Naive B cell (primary cell): ENCODE measurements at regions not wholly inside any gene's neighbourhood (a gene's known extent, or its start where the extent isn't known, plus 50 kb on each side); places are given as distances from the start of the nearest gene placed in this dataset.
A peak's percentile ranks its signal among the peaks of the same experiment; 100 is the strongest.

Experiments
- ATAC-seq, 2 donors: fragments of 150-1000 bp; cut with Tn5 transposase; 2 replicates each; pipeline ENCODE4 v1.10.0; 2021; ENCODE audit warnings: low read depth in 2 of 2, mild to moderate bottlenecking in 2 of 2, moderate library complexity in 2 of 2
- DNase-seq: peaks from one replicate; pipeline ENCODE4 v3.0.0; 2022
- H3K27ac Mint-ChIP-seq, 6 donors: one replicate each; pipeline ENCODE4 v1.8.0; 2020 to 2022; ENCODE audit warnings: mild to moderate bottlenecking in 6 of 6, mixed read lengths in 6 of 6, moderate library complexity in 5 of 6, inconsistent platforms in 2 of 6
- H3K27me3 Mint-ChIP-seq, 3 donors: one replicate each; pipeline ENCODE4 v1.8.0; 2021 to 2022; ENCODE audit warnings: mixed read lengths in 3 of 3, mild to moderate bottlenecking in 1 of 3
- H3K36me3 Mint-ChIP-seq, 2 donors: one replicate each; pipeline ENCODE4 v1.8.0; 2020 to 2022; ENCODE audit warnings: mixed read lengths in 2 of 2, inconsistent platforms in 1 of 2, mild to moderate bottlenecking in 1 of 2
- H3K4me1 Mint-ChIP-seq, 3 donors: one replicate each; pipeline ENCODE4 v1.8.0; 2020 to 2022; ENCODE audit warnings: mixed read lengths in 3 of 3, inconsistent platforms in 1 of 3, mild to moderate bottlenecking in 1 of 3, moderate library complexity in 1 of 3
- H3K4me3 Mint-ChIP-seq, 8 donors: one replicate each; pipeline ENCODE4 v1.8.0; 2020 to 2022; ENCODE audit warnings: mild to moderate bottlenecking in 8 of 8, mixed read lengths in 8 of 8, moderate library complexity in 8 of 8, inconsistent platforms in 2 of 8
- H3K9me3 Mint-ChIP-seq, 7 donors: one replicate each; pipeline ENCODE4 v1.8.0; 2020 to 2022; ENCODE audit warnings: mixed read lengths in 7 of 7, mild to moderate bottlenecking in 5 of 7, inconsistent platforms in 2 of 7, moderate library complexity in 1 of 7

- peaks cover 0 to 9% (median 5%) of the 10 kb centered on the region in 7 donors for H3K9me3 Mint-ChIP-seq
- no peaks in the 10 kb centered on the region for H3K4me1 Mint-ChIP-seq
- no peak for ATAC-seq
- H3K27me3 Mint-ChIP-seq: no peaks in the 10 kb centered on the region
- H3K36me3 Mint-ChIP-seq: no peaks in the 10 kb centered on the region
- no peak for DNase-seq
- no peak overlapping the region for H3K4me3 Mint-ChIP-seq
- no peak overlapping the region for H3K27ac Mint-ChIP-seq
Observed at GRCh38 chr14:29111554-29111953, 345.0 kb downstream of the FOXG1 start.

DNA sequence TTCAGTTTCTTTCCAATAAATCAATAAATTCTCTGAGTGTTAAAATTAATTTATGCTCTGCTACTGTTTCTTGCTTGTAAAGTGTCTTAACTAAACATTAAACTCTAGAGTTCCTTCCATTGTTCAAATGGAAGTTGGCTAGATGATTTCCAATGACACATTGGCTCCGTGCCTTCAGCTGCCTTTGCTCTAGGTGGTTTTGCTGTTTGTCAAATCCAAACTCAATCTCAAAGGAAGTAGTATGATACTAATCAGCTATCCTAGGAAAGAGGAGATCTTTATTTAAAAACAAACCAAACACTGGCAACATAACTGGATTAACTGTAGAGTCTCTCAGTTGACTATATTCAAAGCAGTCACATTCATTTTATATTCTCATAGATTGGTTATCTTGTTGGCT is 356.4 kb downstream of the FOXG1 start:
- ATAC-seq (no peak), DNase-seq (no peak)
- Mint-ChIP-seq H3K4me1 (no peaks in the 10 kb centered on the region), H3K27me3 (no peaks in the 10 kb centered on the region), H3K36me3 (peaks cover 0 to 7% of the 10 kb centered on the region in 2 donors), H3K9me3 (peaks cover 3 to 17% (median 5%) of the 10 kb centered on the region in 7 donors), H3K27ac (no peak overlapping the region), H3K4me3 (no peak overlapping the region)

DNA sequence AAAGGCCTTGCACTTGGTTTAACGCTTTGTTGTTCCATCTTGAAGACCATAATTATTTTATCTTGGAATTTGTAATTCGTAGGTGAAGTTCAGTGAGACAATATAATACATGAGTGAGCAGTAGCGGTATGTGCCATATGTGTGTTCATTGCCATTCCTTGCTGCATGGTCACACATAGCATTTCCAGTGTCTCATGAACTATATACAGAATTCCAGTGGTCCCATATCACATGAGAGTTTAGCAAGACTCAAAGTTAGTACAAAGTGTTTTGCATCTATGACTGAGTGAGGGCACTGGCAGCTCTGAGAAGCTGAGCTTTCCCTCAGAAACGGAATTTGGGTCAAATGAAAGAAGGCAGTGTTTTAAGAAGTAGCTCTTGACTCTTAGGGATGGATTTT is 359.8 kb downstream of the FOXG1 start:
- no peak for ATAC-seq
- Mint-ChIP-seq H3K9me3 (peaks cover 0 to 7% (median 2%) of the 10 kb centered on the region in 7 donors), H3K27ac (no peak overlapping the region)

DNA sequence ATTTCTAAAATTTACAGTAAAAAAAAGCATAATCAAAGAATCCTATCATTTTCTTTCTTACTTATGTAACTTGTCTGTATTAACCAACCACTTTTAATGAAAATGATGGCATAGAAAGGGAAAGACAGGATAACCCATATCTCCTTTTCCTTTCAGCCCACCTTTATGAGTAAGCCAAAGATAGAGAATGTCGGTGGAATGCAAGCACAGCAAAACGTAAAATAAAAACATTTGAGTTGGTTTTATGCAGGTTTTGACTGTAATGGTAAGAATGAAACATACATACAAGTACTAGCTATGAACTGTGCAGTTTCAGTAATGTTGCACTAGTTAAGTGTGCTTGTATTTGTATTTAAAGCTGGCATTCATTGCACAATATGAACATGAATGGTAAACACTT is 360.3 kb downstream of the FOXG1 start:
- H3K9me3 Mint-ChIP-seq: peaks cover 0 to 4% (median 0%) of the 10 kb centered on the region in 7 donors
- no peaks in the 10 kb centered on the region for H3K36me3 Mint-ChIP-seq
- H3K27me3 Mint-ChIP-seq: no peaks in the 10 kb centered on the region
- no peak overlapping the region for H3K4me3 Mint-ChIP-seq
- ATAC-seq (no peak), DNase-seq (no peak)
- no peaks in the 10 kb centered on the region for H3K4me1 Mint-ChIP-seq
- no peak overlapping the region for H3K27ac Mint-ChIP-seq

More for the DNA sequence above, 359.8 kb downstream of the FOXG1 start:
- no peaks in the 10 kb centered on the region for H3K4me1 Mint-ChIP-seq
- no peak overlapping the region for H3K4me3 Mint-ChIP-seq
- DNase-seq: no peak
- no peaks in the 10 kb centered on the region for H3K36me3 Mint-ChIP-seq
- H3K27me3 Mint-ChIP-seq: no peaks in the 10 kb centered on the region

GRCh38 chr14:29140016-29140415 is 373.4 kb downstream of the FOXG1 start:
- ATAC-seq: no peak
- H3K36me3 Mint-ChIP-seq: no peaks in the 10 kb centered on the region
- no peak for DNase-seq
- no peak overlapping the region for H3K27ac Mint-ChIP-seq
- H3K9me3 Mint-ChIP-seq: peaks cover 0 to 6% (median 0%) of the 10 kb centered on the region in 7 donors
- no peaks in the 10 kb centered on the region for H3K4me1 Mint-ChIP-seq
- no peaks in the 10 kb centered on the region for H3K27me3 Mint-ChIP-seq
- no peak overlapping the region for H3K4me3 Mint-ChIP-seq

- no peaks in the 10 kb centered on the region for H3K36me3 Mint-ChIP-seq
- no peaks in the 10 kb centered on the region for H3K9me3 Mint-ChIP-seq
- no peak for ATAC-seq
Observed at GRCh38 chr14:29144621-29145020, 378.0 kb downstream of the FOXG1 start.

GRCh38 chr14:29148221-29148620 is 381.6 kb downstream of the FOXG1 start:
- ATAC-seq (no peak), DNase-seq (no peak)
- Mint-ChIP-seq H3K4me1 (no peaks in the 10 kb centered on the region), H3K27ac (no peak overlapping the region), H3K9me3 (peaks cover 0 to 7% (median 5%) of the 10 kb centered on the region in 7 donors), H3K36me3 (no peaks in the 10 kb centered on the region), H3K27me3 (no peaks in the 10 kb centered on the region), H3K4me3 (no peak overlapping the region)

More at GRCh38 chr14:29144621-29145020, 378.0 kb downstream of the FOXG1 start:
- no peak for DNase-seq
- H3K4me1 Mint-ChIP-seq: no peaks in the 10 kb centered on the region
- H3K4me3 Mint-ChIP-seq: no peak overlapping the region
- H3K27me3 Mint-ChIP-seq: no peaks in the 10 kb centered on the region
- H3K27ac Mint-ChIP-seq: no peak overlapping the region

GRCh38 chr14:29149798-29150197 is 383.2 kb downstream of the FOXG1 start:
- H3K4me3 Mint-ChIP-seq: no peak overlapping the region
- no peaks in the 10 kb centered on the region for H3K27me3 Mint-ChIP-seq
- no peaks in the 10 kb centered on the region for H3K36me3 Mint-ChIP-seq
- ATAC-seq (no peak), DNase-seq (no peak)
- H3K4me1 Mint-ChIP-seq: no peaks in the 10 kb centered on the region
- no peak overlapping the region for H3K27ac Mint-ChIP-seq
- peaks cover 0 to 10% (median 5%) of the 10 kb centered on the region in 7 donors for H3K9me3 Mint-ChIP-seq

- ATAC-seq (no peak), DNase-seq (no peak)
- no peak overlapping the region for H3K4me3 Mint-ChIP-seq
- H3K36me3 Mint-ChIP-seq: no peaks in the 10 kb centered on the region
- no peaks in the 10 kb centered on the region for H3K27me3 Mint-ChIP-seq
- H3K9me3 Mint-ChIP-seq: peaks cover 0 to 10% (median 5%) of the 10 kb centered on the region in 7 donors
- H3K4me1 Mint-ChIP-seq: no peaks in the 10 kb centered on the region
- H3K27ac Mint-ChIP-seq: no peak overlapping the region
Observed at GRCh38 chr14:29150659-29151058, 384.1 kb downstream of the FOXG1 start.

GRCh38 chr14:29156096-29156495 is 389.5 kb downstream of the FOXG1 start:
- peak overlapping the region in 1 of 6 donors; percentile 61 for H3K27ac Mint-ChIP-seq
- no peaks in the 10 kb centered on the region for H3K27me3 Mint-ChIP-seq
- no peaks in the 10 kb centered on the region for H3K36me3 Mint-ChIP-seq
- DNase-seq (no peak), ATAC-seq (no peak)
- H3K4me3 Mint-ChIP-seq: no peak overlapping the region
- peaks cover 0 to 15% (median 4%) of the 10 kb centered on the region in 7 donors for H3K9me3 Mint-ChIP-seq
- no peaks in the 10 kb centered on the region for H3K4me1 Mint-ChIP-seq

- no peak for ATAC-seq
- Mint-ChIP-seq H3K4me3 (no peak overlapping the region), H3K27me3 (no peaks in the 10 kb centered on the region), H3K36me3 (no peaks in the 10 kb centered on the region), H3K9me3 (peaks cover 0 to 3% (median 0%) of the 10 kb centered on the region in 7 donors), H3K27ac (no peak overlapping the region), H3K4me1 (no peaks in the 10 kb centered on the region)
- no peak for DNase-seq
Observed at GRCh38 chr14:29161593-29161992, 395.0 kb downstream of the FOXG1 start.

GRCh38 chr14:29163109-29163508 is 396.5 kb downstream of the FOXG1 start:
- ATAC-seq: no peak
- H3K4me1 Mint-ChIP-seq: no peaks in the 10 kb centered on the region
- H3K27ac Mint-ChIP-seq: no peak overlapping the region
- no peaks in the 10 kb centered on the region for H3K27me3 Mint-ChIP-seq
- peaks cover 0 to 3% (median 0%) of the 10 kb centered on the region in 7 donors for H3K9me3 Mint-ChIP-seq
- no peak for DNase-seq
- H3K36me3 Mint-ChIP-seq: no peaks in the 10 kb centered on the region
- peak overlapping the region in 1 of 8 donors; percentile 7 for H3K4me3 Mint-ChIP-seq

DNA sequence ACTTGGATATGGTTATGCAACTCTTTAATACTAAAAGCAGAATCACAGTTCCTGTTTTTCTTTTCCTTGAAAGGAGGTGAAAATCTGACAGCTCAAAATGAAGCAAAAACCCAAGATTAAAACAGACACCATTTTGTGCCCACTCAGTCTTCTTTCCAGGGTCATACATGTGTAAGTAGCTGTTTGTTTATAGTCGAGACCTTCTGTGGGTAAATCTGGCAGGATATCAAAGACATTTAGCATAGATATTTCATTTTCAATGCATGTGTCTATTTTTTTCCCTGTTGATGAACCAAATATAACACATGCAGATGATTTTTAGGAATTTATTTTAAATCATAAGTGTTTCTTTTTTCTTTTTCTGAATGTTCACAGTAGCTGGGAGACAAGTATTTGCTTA is 398.8 kb downstream of the FOXG1 start:
- Mint-ChIP-seq H3K27ac (no peak overlapping the region), H3K36me3 (no peaks in the 10 kb centered on the region), H3K9me3 (peaks cover 0 to 3% (median 0%) of the 10 kb centered on the region in 7 donors), H3K27me3 (no peaks in the 10 kb centered on the region), H3K4me1 (no peaks in the 10 kb centered on the region), H3K4me3 (no peak overlapping the region)
- ATAC-seq: no peak
- no peak for DNase-seq

GRCh38 chr14:29166507-29166906 is 399.9 kb downstream of the FOXG1 start:
- no peak for DNase-seq
- Mint-ChIP-seq H3K4me3 (no peak overlapping the region), H3K27me3 (no peaks in the 10 kb centered on the region), H3K36me3 (no peaks in the 10 kb centered on the region), H3K9me3 (peaks cover 0 to 4% (median 0%) of the 10 kb centered on the region in 7 donors), H3K27ac (no peak overlapping the region), H3K4me1 (no peaks in the 10 kb centered on the region)
- ATAC-seq: no peak

- Mint-ChIP-seq H3K4me1 (no peaks in the 10 kb centered on the region), H3K4me3 (no peak overlapping the region), H3K36me3 (no peaks in the 10 kb centered on the region), H3K9me3 (peaks cover 0 to 7% (median 0%) of the 10 kb centered on the region in 7 donors), H3K27ac (no peak overlapping the region), H3K27me3 (no peaks in the 10 kb centered on the region)
- DNase-seq (no peak), ATAC-seq (no peak)
Observed at GRCh38 chr14:29168149-29168548, 401.6 kb downstream of the FOXG1 start.
